Hematopoietic multipotent progenitor cell treated with erythropoietin and hydrocortisone succinate and interleukin-3 and kit ligand, for 6 days (in vitro differentiated cells): ENCODE measurements at regions not wholly inside any gene's neighbourhood (a gene's known extent, or its start where the extent isn't known, plus 50 kb on each side); places are given as distances from the start of the nearest gene placed in this dataset.

ENCODE experiments used
- DNase-seq: peaks from one replicate; pipeline ENCODE4 v3.0.0-alpha.2; 2015

GRCh38 chr12:124393414-124393790, 98.5 kb downstream of the RFLNA start:
- DNase-seq = no peak

DNA sequence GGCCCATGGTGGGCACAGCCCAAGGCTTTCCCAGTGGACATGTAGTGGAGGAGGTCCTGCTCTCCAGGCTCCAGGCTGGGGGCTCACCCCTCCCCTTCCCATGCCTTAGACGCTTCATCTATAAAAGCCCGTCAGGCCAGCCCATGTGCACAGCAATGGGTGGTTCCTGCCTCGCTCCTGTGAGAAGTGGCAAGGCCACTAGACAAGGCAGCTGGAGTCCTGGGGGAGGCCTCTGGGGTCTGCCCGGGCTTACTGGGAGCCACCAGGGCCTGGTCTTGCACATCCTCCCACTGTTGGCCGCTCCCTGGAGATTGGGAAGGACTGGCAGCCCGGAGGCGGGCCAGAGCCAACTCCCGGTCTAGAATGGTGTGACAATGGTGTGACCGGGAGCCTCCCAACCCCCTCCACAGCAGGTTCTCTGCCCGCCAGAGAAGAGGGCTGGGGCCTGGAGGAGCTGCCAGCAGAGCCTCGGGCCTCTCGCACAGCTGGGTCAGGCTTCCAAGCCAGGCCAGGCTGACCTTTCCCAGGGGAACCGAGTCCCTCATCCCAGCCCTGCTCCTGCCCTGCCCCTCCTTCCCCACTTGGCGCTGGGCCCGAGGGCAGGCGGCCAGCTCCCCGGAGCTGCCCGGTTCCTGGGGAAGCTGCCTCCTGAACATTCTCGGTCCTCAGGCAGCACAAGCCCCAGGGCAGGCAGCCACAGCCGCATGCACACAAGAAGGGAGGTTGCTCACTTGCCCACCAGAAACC, 97.9 kb downstream of the RFLNA start:
- DNase-seq = no peak

DNA sequence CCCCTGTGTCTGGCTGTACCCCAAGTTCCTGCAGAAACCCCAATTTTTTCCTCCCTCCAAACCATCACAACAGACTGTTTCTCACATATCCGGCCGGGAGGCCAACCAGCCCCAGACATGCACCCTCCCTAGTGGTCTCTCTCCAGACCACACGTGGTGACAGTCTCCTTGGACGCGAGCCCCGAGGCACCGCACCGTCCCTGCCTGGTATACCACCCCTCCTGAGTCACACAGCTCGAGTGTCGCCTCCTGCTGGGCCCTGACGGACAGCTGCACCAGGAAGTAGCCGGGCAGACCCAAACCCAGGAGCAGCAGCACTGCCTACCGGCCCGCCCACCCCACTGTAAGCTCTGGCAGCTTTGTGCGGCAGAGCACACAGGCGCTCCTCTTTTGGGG, 97.4 kb downstream of the RFLNA start:
- DNase-seq = peak; percentile 67

GRCh38 chr12:124391340-124392261, 96.7 kb downstream of the RFLNA start:
- DNase-seq = peak; percentile 84

DNA sequence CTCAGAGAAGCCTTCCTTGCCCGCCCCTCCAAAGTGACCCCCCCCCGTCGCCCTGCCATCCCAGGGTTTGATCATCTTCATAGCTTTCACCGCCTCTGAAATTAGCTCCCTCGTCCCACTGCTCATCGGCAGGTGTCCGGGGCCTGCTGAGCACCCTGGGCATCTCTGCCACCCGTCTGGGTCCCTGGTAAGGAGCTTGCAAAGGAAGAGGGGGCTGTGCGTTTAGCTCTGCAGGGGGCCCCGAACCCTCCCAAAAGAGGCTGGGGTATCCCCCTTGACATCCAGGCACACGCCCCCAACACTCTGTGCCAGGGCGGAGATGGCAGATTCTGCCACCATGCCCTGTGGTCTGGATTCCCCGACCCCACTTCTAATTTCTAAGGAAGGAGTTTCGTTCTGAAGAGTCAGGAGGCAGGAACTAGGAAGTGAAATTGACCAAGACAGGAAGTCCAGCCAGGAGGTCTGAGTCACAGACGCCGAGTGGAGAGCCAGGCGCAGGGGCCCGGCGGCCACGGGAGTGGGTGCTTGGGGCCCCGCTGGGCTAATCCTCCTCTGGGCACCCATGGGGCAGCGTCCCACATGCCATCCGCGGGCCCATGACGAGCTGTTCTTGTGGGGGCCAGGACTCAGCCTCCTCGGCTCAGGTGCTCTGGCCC, 95.7 kb downstream of the RFLNA start:
- DNase-seq = peak; percentile 51

GRCh38 chr12:124389725-124390441, 95.0 kb downstream of the RFLNA start:
- no peak for DNase-seq

GRCh38 chr12:124389138-124389724, 94.3 kb downstream of the RFLNA start:
- DNase-seq = peak; percentile 82

- DNase-seq = peak; percentile 76
Measured at GRCh38 chr12:124388679-124389137, 93.8 kb downstream of the RFLNA start.

DNA sequence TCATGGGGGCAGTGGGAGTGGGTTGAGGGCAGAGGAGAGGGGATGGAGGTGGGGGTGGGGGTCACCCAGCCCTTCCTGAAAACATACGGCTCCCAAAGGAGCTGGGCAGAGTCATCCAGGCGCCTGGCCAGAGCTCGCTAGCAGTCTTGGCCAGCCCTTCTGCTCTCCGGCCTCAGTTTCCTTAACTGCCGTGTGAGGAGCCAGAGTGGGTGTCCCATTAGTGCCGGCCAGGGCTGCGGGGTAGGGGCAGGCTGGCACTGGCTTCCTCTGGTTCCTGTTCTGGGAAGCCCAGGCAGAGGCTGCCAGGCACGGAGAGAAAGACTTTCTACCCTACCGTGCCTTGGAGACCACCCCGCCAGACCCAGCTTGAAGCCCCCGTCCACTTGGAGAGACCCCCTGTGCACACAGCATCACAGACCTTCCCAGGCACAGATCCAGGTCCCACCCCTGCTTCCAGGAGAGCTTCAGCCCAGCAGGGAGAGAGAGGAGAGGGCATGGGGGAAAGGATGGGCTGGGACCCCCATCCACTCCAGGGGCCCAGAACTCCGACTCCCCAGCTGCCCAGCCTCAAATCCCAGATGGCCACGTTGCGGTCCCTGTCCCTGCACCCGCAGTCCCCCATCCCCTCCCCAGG, 93.3 kb downstream of the RFLNA start:
- DNase-seq = no peak

DNA sequence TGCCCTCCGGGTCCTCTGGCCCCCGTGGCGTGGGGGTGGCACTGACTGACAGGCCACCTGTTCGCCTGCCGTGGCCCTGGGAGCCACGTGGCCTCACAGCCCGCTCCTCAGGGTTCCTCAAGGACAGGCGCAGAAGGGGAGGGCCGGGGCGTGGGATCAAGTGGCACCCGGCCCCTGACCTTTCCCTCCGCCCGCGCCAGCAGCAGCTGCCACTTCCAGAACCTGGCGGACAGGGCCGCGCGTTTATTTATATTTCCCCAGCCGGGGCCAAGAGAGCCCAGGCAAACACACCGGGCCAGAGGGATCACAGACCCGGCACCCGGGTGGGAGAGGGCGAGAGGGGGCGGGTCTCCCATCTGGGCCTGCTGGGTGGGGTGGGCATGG, 92.6 kb downstream of the RFLNA start:
- no peak for DNase-seq

DNA sequence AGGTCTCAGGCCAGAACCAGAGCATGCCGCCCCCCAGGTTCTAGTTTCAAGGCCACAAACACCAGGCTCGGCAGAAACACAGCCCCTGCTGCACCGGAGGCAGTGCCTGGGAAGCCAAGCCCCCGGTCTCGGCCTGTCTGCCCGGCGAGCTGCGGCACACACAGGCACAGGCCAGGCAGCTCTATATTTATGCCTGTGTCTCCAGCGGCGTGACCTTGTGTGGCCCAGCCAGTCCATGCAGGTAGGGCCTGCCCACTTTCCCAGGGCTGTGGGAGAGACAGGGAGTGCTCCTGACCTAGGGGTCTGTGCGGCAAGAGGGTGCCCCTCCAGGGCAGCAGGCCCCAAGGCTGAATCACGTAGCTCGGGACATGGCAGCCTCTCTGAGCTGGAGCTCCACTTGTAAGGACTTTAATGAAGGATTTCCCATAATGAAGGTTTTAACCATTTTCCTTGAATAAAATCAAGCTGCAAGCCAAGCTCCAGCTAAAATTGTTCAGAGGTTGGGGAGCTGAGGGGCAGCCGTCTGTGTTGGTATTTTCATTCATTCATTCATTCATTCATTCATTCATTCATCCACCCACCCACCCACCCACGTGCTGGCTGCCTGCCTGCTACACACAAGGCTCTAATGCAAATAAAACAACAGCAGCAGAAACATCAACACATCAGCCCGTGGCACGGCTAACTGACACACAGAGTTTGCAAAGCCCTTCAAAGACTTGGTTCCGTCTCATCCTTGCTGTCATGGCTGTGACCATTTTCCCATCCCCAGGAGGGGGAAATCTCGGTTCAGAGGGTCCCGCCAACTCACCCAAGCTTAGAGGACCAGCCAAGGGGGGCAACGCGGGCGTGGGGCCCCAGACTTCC, 92.0 kb downstream of the RFLNA start:
- DNase-seq = no peak

DNA sequence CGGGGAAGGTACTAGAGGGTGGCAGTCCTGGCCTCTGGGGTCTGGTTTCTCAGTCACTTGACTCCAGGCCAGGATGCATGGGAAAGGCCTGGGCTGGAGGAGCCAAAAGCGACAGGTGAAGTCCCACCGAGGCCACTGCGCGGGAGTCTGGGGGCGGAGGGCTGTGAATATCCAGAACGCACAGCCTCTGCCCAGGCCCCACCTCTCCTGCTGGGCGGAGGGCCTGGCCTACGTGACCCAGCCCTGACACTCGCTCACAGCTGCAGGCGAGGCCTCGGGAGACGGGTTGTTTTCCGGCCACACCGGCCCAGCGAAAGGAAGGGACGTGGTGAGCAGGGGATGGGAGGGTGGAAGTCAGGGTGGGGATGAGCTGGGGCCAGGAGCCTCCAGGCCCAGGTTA, 91.2 kb downstream of the RFLNA start:
- no peak for DNase-seq

- no peak for DNase-seq
Measured at GRCh38 chr12:124385219-124385969, 90.5 kb downstream of the RFLNA start.

DNA sequence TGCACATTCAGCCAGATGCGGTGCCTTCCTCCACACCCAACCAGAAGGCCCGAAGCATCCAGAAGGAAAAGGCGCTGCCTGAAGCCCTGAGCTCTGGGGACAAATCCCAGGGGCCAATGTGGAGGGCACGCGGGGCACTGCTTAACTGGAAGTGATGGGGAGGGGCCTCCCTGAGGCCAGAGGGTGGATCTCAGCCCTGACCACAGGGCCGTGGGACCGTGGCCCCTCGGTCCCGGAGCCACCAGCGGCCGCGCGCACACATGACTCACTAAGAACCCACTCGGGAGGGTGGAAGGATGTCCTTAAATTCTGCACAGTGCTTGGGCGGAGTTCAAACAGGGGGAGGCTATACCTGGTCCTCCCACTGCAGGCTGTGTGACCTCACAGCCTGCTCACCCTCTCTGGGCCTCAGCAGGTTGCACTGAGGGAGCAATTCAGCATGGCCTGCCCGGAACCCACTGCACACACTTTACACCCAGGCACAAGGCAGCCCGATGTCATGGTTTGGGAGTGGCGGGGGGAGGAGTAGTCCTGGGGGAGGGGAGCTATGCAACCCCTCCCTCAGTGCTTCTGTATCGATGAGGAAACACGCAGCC, 89.5 kb downstream of the RFLNA start:
- no peak for DNase-seq

DNA sequence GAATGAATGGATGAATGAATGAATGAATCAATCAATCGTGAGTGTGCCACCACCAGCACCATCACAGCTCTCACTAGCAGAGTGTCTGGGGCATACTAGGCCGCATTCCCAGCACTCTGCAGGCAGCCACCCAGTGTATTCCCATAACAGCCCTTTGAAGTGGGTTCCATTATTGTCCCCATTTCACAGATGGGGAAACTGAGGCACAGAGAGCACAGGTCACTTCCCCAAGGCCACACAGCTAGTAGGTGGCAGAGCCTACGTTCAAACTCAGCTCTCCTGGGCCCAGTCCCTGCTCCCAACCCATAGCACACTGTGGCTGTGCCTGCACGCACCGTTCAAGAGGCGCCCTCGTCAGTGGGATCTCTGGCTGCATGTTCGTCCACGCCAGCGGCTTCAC, 88.1 kb downstream of the RFLNA start:
- no peak for DNase-seq

GRCh38 chr12:124381456-124382296, 86.8 kb downstream of the RFLNA start:
- DNase-seq = no peak

DNA sequence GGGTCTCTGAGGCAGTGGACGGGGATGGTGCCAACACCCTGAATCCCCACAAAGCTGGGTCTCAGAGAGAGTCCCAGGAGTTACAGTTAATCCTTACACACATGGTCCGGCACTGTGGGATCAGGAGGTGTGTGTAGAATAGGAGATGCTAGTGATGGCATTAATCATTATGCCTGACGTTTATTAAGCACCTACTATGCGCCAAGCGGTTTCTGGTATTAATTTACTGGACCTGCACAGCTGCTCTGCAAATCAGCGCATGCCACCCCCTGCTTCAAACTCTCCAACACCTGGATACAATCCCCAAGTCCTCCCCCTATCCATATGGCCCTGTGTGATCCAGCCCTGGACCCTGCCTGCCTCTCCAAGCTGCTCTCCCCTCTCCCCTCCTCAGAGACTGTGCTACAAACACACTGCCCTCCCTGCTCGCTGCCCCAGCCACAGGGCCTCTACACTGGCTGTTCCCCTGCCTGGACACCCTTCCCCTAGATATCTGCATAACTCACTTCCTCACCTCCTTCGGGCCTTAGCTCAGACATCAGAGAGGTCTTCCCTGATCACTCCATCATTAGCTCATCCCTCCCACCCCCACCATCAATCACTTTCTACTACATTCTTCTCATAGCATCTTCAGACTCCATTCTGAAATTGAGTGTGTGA, 86.0 kb downstream of the RFLNA start:
- no peak for DNase-seq
